ENCODE measurements at regions not wholly inside any gene's neighbourhood (a gene's known extent, or its start where the extent isn't known, plus 50 kb on each side); places are given as distances from the start of the nearest gene placed in this dataset.

DNA sequence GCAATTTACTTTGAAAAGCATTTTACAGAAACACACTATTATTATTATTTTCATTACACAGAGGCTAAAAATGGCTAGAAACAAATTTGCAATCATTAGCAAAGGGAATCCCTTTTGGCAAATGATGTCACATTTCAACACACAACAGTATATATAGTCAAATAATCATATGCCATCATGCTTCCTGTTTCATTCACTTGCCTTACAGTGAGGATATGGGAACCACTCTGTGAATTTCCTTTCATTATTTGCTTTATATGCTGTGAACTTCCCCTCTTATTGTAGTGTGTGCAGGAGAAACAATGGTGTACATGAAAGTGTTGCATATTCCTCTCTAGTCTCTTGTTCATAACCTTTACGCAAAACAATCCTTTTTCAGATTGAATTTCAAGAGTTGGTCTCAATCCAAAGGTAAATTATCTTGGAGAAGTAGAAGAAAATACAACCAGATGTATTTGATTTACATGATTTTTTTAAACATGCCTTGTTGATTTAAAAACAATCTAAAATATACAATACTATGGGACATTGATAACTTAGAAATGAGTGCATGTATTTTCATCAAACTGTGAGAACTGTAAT lies 657.3 kb downstream of the EFNB2 start:
- no peak for DNase-seq (ENCODE audit: low read depth in 2 of 2)
- no peak overlapping the region for H3K4me3 ChIP-seq (replicated peaks in 1 of 2; ENCODE audit: low read depth in 2 of 2, low read length in 2 of 2)
- TF ChIP-seq, protein P1, sequence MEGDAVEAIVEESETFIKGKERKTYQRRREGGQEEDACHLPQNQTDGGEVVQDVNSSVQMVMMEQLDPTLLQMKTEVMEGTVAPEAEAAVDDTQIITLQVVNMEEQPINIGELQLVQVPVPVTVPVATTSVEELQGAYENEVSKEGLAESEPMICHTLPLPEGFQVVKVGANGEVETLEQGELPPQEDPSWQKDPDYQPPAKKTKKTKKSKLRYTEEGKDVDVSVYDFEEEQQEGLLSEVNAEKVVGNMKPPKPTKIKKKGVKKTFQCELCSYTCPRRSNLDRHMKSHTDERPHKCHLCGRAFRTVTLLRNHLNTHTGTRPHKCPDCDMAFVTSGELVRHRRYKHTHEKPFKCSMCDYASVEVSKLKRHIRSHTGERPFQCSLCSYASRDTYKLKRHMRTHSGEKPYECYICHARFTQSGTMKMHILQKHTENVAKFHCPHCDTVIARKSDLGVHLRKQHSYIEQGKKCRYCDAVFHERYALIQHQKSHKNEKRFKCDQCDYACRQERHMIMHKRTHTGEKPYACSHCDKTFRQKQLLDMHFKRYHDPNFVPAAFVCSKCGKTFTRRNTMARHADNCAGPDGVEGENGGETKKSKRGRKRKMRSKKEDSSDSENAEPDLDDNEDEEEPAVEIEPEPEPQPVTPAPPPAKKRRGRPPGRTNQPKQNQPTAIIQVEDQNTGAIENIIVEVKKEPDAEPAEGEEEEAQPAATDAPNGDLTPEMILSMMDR (IDR thresholded peaks at IDR 0.05; ENCODE audit: low read depth, low read length): no peak

DNA sequence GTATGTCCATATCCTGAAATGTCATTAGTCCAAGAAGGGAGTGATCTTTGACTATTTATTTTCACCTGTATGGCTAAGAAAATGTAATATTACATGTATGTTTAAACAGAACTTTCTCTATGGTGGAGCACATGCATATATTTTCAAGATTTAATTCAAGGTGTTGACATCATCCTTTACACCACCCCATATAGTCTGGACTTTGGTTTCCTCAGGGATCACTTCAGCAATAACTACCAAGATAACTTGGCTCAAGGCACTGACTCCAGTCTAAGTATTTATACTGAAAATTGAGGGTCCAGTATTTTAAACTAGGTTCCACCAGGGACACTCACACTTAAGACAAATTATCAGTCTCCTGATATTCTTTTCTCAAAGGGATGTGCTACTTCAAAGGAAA lies 660.6 kb downstream of the EFNB2 start:
- TF ChIP-seq, protein P1 (IDR thresholded peaks at IDR 0.05; ENCODE audit: low read depth, low read length): no peak
- DNase-seq (ENCODE audit: low read depth in 2 of 2): no peak
- no peak overlapping the region for H3K4me3 ChIP-seq (replicated peaks in 1 of 2; ENCODE audit: low read depth in 2 of 2, low read length in 2 of 2)

DNA sequence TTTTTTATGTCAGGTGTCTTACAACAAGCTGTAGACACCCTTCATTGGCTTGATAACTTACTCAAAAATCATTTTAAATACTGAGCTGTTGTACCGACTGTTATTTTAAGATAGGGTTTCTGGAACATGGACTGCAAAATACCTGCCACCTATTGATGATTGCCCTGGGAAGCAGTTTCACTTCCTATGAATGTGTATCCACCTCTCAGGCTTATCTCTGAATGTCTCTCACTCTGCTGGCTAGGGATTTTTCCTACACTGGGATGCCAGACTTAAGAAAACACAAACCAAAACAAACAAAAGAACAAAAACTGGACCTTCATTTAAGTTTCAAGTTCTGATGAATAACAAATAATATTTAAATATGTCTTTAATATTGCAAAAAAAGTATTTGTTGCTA lies 663.7 kb downstream of the EFNB2 start:
- TF ChIP-seq, protein P1 (IDR thresholded peaks at IDR 0.05; ENCODE audit: low read depth, low read length): no peak
- no peak for DNase-seq (ENCODE audit: low read depth in 2 of 2)
- H3K4me3 ChIP-seq (replicated peaks in 1 of 2; ENCODE audit: low read depth in 2 of 2, low read length in 2 of 2): no peak overlapping the region

DNA sequence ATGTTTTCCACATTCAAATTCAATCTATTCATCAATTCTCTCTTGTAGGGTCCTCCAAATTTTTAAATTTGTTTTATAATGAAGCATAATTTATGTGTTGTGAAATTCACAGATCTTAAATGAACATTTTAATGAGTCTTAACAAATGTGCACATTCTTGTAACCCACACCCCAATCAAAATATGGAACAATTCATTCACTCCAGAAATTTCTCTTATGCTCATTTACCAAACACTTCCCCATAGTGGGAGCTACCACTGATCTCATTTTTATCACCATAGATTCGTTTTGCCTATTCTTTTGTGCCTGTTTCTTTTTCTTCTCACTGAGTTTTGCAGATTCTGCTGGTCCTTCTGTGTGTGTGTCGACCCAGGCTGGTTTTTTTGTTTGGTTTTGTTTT lies 664.1 kb downstream of the EFNB2 start:
- DNase-seq (ENCODE audit: low read depth in 2 of 2): no peak
- H3K4me3 ChIP-seq (replicated peaks in 1 of 2; ENCODE audit: low read depth in 2 of 2, low read length in 2 of 2): no peak overlapping the region
- TF ChIP-seq, protein P1 (IDR thresholded peaks at IDR 0.05; ENCODE audit: low read depth, low read length): no peak

DNA sequence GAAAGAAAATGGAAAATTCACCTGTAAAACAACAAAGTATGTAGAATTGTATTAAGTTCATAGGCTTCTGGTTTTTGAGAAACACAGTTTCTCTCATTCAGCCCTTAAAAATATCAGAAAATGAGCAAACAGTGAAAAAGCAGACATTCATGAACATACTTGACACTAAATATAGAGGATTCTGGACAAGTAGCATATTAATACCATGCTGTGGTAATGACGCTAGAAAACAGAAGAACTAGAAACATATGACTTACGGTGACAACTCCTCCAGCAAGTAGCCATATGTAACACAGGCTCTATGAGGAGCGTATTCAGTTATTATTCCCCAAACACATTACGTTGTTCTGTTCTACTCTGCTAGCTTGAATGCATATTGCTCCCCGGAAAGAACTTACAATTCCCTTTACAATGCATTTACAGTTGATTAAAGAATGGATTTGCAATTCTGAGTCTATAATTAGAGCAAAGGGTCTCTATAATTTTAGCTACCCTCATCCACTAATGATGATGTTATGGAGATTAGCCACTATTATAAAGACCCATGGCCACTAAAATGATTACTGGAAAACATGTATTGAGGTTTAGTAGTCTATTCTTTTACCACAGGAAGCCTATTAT lies 672.1 kb downstream of the EFNB2 start:
- DNase-seq (ENCODE audit: low read depth in 2 of 2): no peak
- TF ChIP-seq, protein P1 (IDR thresholded peaks at IDR 0.05; ENCODE audit: low read depth, low read length): no peak
- no peak overlapping the region for H3K4me3 ChIP-seq (replicated peaks in 1 of 2; ENCODE audit: low read depth in 2 of 2, low read length in 2 of 2)

DNA sequence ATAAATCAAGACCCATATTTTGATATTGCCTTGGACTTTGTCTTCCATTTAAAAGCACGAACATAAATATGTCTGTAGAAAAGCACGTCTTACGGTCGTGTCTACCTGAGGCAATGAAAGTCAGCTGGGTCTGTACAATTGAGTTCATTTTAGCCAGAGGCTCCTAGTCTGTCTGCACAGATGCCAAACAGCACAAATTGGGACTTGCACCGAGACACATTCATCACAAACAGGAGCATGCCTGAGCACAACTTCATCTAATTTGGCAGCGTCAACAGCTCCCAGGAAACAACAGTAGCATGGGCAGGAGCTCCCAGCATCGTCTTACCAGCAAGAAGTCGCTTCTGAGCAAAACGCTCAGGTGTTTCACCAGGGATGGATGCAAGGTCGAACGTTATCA lies 687.0 kb downstream of the EFNB2 start:
- no peak for DNase-seq (ENCODE audit: low read depth in 2 of 2)
- TF ChIP-seq, protein P1 (IDR thresholded peaks at IDR 0.05; ENCODE audit: low read depth, low read length): no peak
- H3K4me3 ChIP-seq (replicated peaks in 1 of 2; ENCODE audit: low read depth in 2 of 2, low read length in 2 of 2): no peak overlapping the region
